Osteocyte (in vitro differentiated cells): ENCODE measurements at regions not wholly inside any gene's neighbourhood (a gene's known extent, or its start where the extent isn't known, plus 50 kb on each side); places are given as distances from the start of the nearest gene placed in this dataset.
"Not testable (repeated sequence)": the region's sequence is repeated elsewhere in the genome, so short reads cannot be mapped to it uniquely, and the experiment has no call there.

Experiments used
- DNase-seq: peaks from one replicate; pipeline ENCODE4 v3.0.0; 2021; ENCODE audit warnings: mixed read lengths; ENCODE audit not compliant: unreplicated experiment; ENCODE audit errors: extremely low spot score
- H3K27ac Mint-ChIP-seq: one replicate; pipeline ENCODE4 v1.8.0; 2021; ENCODE audit warnings: mild to moderate bottlenecking, mixed read lengths; ENCODE audit not compliant: unreplicated experiment
- H3K27me3 Mint-ChIP-seq: one replicate; pipeline ENCODE4 v1.8.0; 2021; ENCODE audit warnings: mixed read lengths; ENCODE audit not compliant: unreplicated experiment
- H3K36me3 Mint-ChIP-seq: one replicate; pipeline ENCODE4 v1.8.0; 2021; ENCODE audit warnings: mixed read lengths; ENCODE audit not compliant: unreplicated experiment
- H3K4me1 Mint-ChIP-seq: one replicate; pipeline ENCODE4 v1.8.0; 2021; ENCODE audit warnings: mixed read lengths; ENCODE audit not compliant: unreplicated experiment
- H3K4me3 Mint-ChIP-seq: one replicate; pipeline ENCODE4 v1.8.0; 2021; ENCODE audit warnings: mild to moderate bottlenecking, moderate library complexity, mixed read lengths; ENCODE audit not compliant: unreplicated experiment
- H3K9me3 Mint-ChIP-seq: one replicate; pipeline ENCODE4 v1.8.0; 2021; ENCODE audit warnings: mixed read lengths; ENCODE audit not compliant: unreplicated experiment
- CTCF ChIP-seq: fragments of 200-600 bp; sonication (generic); IDR thresholded peaks from 2 replicates; pipeline ENCODE4 v1.5.0; 2021; ENCODE audit warnings: antibody characterized with exemption, mild to moderate bottlenecking, moderate library complexity

GRCh38 chr15:53126144-53126543 is 336.0 kb upstream of the ONECUT1 start:
- DNase-seq = no peak
- no peak for TF ChIP-seq CTCF
- Mint-ChIP-seq H3K4me3 (no peak overlapping the region), H3K27ac (no peak overlapping the region), H3K27me3 (no peaks in the 10 kb centered on the region), H3K4me1 (no peaks in the 10 kb centered on the region), H3K9me3 (no peaks in the 10 kb centered on the region), H3K36me3 (no peaks in the 10 kb centered on the region)

GRCh38 chr15:53122818-53123217 is 332.7 kb upstream of the ONECUT1 start:
- no peaks in the 10 kb centered on the region for H3K36me3 Mint-ChIP-seq
- H3K4me1 Mint-ChIP-seq = no peaks in the 10 kb centered on the region
- no peaks in the 10 kb centered on the region for H3K27me3 Mint-ChIP-seq
- no peak overlapping the region for H3K27ac Mint-ChIP-seq
- H3K4me3 Mint-ChIP-seq = no peak overlapping the region
- TF ChIP-seq CTCF = no peak
- DNase-seq = no peak
- H3K9me3 Mint-ChIP-seq = no peaks in the 10 kb centered on the region

GRCh38 chr15:53116915-53117314 is 326.8 kb upstream of the ONECUT1 start:
- H3K4me3 Mint-ChIP-seq, DNase-seq, H3K27me3 Mint-ChIP-seq, H3K27ac Mint-ChIP-seq, H3K9me3 Mint-ChIP-seq, H3K4me1 Mint-ChIP-seq, H3K36me3 Mint-ChIP-seq: not testable (repeated sequence)

DNA sequence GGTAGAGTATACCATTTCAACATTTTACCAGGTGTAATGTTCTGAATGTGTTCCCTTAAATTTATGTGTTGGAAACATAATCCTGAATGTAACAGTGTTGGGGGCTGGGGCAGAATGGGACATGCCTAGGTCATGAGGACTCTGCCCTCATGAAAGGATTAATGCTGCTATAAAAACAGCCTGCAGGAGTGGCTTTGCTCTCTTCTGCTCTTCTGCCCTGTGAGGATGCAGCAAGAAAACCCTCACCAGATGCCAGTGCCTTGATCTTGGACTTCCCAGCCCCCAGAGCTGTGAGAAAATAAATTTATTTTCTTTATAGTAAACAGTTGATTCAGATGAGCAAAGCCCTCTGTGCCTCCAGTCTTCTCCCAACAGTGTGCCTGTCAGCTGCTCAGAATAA is 326.0 kb upstream of the ONECUT1 start:
- no peaks in the 10 kb centered on the region for H3K9me3 Mint-ChIP-seq
- H3K4me1 Mint-ChIP-seq = no peaks in the 10 kb centered on the region
- DNase-seq = no peak
- H3K27ac Mint-ChIP-seq = no peak overlapping the region
- no peaks in the 10 kb centered on the region for H3K36me3 Mint-ChIP-seq
- H3K4me3 Mint-ChIP-seq = no peak overlapping the region
- no peak for TF ChIP-seq CTCF
- H3K27me3 Mint-ChIP-seq = no peaks in the 10 kb centered on the region

DNA sequence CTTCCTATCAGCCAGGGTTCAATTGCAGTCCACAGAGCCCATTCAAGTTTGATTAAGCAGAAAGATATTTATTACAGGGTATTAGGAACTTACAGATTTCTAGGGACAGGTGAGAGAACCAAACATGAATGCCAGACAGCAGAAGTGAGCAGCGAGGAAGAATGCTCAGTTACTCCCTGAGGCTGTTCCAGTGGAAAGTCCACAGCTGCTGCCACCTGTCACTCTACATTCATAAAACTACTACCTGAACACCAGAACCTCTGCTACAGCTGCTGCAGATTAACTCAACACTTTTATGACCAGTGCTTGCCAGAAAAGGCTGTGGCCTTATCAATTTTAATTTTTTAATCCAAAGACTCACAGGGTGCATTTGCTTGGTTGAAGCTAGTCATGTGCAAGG is 325.4 kb upstream of the ONECUT1 start:
- Mint-ChIP-seq H3K27me3 (no peaks in the 10 kb centered on the region), H3K27ac (no peak overlapping the region), H3K4me1 (no peaks in the 10 kb centered on the region), H3K4me3 (no peak overlapping the region), H3K9me3 (no peaks in the 10 kb centered on the region), H3K36me3 (no peaks in the 10 kb centered on the region)
- DNase-seq = no peak
- no peak for TF ChIP-seq CTCF

- DNase-seq = no peak
- Mint-ChIP-seq H3K4me1 (no peaks in the 10 kb centered on the region), H3K27me3 (no peaks in the 10 kb centered on the region), H3K36me3 (no peaks in the 10 kb centered on the region), H3K4me3 (no peak overlapping the region), H3K27ac (no peak overlapping the region), H3K9me3 (no peaks in the 10 kb centered on the region)
- no peak for TF ChIP-seq CTCF
These were observed 324.8 kb upstream of the ONECUT1 start for GRCh38 chr15:53114960-53115359.
